ENCODE measurements at regions not wholly inside any gene's neighbourhood (a gene's known extent, or its start where the extent isn't known, plus 50 kb on each side); places are given as distances from the start of the nearest gene placed in this dataset.

DNA sequence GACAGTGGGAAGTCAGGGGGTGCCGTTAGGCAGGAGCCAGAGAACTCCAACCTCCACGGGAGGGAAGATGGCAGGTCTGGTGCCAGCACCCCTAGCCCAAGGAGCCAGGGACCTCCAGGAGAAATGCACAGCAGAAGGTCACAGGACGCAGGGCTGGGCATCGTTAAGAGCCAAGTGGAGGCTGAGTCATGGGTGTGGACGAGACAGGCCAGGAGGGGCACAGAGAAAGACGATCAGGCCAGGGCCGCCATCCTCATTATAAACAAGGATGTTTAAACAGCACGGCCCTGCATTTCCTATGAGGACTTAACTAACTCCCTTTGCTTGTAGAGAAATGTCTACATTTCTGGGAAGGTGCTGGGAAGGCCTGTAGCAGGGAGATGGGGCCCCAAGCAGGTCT, 77.9 kb upstream of the FZD10 start:
- H2AFZ ChIP-seq (ENCODE audit: low read depth, low read length), result no peak overlapping the region
- TF ChIP-seq SMC3 (conservative IDR thresholded peaks at IDR 0.05; ENCODE audit: poor library complexity) (no peak), EZH2 (IDR thresholded peaks at IDR 0.05; ENCODE audit: borderline replicate concordance, insufficient read depth, low read length, poor library complexity, severe bottlenecking) (no peak), MXI1 (conservative IDR thresholded peaks at IDR 0.05; ENCODE audit: poor library complexity, severe bottlenecking) (no peak), REST (IDR thresholded peaks at IDR 0.05; ENCODE audit: borderline replicate concordance) (no peak), POLR2AphosphoS5 (IDR thresholded peaks at IDR 0.05) (no peak), EP300 (conservative IDR thresholded peaks at IDR 0.05; ENCODE audit: poor library complexity, severe bottlenecking) (no peak), CTCF (IDR thresholded peaks at IDR 0.05; ENCODE audit: poor library complexity, severe bottlenecking) (no peak), TAF1 (IDR thresholded peaks at IDR 0.05; ENCODE audit: low read depth) (no peak), RAD21 (conservative IDR thresholded peaks at IDR 0.05) (no peak)

DNA sequence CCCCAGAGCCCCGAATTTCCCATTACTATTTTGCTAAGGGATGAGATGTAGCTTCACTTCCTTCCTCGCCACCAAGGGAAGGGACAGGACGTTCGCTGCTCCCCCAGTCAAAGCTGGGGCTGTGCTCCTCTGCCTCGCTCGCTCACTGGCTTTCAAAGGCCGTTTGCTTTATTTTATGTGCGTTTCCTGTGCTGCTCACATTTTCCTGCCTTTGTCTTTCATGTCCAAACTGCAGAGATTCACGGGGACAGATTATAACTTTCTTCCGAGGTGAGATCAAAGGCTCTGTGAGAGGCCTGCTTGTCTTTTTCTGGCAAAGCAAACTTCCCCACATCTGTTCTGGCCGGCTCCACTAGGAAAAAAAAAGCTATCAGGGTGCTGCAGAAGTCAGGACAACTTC, 76.0 kb upstream of the FZD10 start:
- TF ChIP-seq SMC3 (conservative IDR thresholded peaks at IDR 0.05; ENCODE audit: poor library complexity), result no peak
- TF ChIP-seq RAD21 (conservative IDR thresholded peaks at IDR 0.05), result no peak
- no peak for TF ChIP-seq REST (IDR thresholded peaks at IDR 0.05; ENCODE audit: borderline replicate concordance)
- TF ChIP-seq TAF1 (IDR thresholded peaks at IDR 0.05; ENCODE audit: low read depth), result no peak
- no peak for TF ChIP-seq CTCF (IDR thresholded peaks at IDR 0.05; ENCODE audit: poor library complexity, severe bottlenecking)
- TF ChIP-seq MXI1 (conservative IDR thresholded peaks at IDR 0.05; ENCODE audit: poor library complexity, severe bottlenecking), result no peak
- no peak for TF ChIP-seq EZH2 (IDR thresholded peaks at IDR 0.05; ENCODE audit: borderline replicate concordance, insufficient read depth, low read length, poor library complexity, severe bottlenecking)
- no peak for TF ChIP-seq POLR2AphosphoS5 (IDR thresholded peaks at IDR 0.05)
- TF ChIP-seq EP300 (conservative IDR thresholded peaks at IDR 0.05; ENCODE audit: poor library complexity, severe bottlenecking), result no peak
- no peak overlapping the region for H3K4me3 ChIP-seq (ENCODE audit: low read length)
- H3K27me3 ChIP-seq (ENCODE audit: insufficient read depth, low read depth, low read length), result no peaks in the 10 kb centered on the region
- no peak overlapping the region for H3K27ac ChIP-seq (ENCODE audit: low read length)
- H3K9ac ChIP-seq (ENCODE audit: low read length), result no peak overlapping the region
- no peak overlapping the region for H2AFZ ChIP-seq (ENCODE audit: low read depth, low read length)
- H3K79me2 ChIP-seq (replicated peaks; ENCODE audit: insufficient read depth, low read length), result no peaks in the 10 kb centered on the region
- no peaks in the 10 kb centered on the region for H3K9me2 ChIP-seq (ENCODE audit: insufficient read depth, low read length)
- no peaks in the 10 kb centered on the region for H3F3A ChIP-seq (ENCODE audit: insufficient read depth, low read length, poor library complexity, severe bottlenecking)
- no peak overlapping the region for H3K4me2 ChIP-seq (ENCODE audit: low read length)
- H3K9me3 ChIP-seq (ENCODE audit: low read length), result no peaks in the 10 kb centered on the region
- no peaks in the 10 kb centered on the region for H4K20me1 ChIP-seq (ENCODE audit: insufficient read depth)
- no peaks in the 10 kb centered on the region for H3K36me3 ChIP-seq (ENCODE audit: insufficient read depth, low read length)

More for the DNA sequence above, 77.9 kb upstream of the FZD10 start:
- Histone ChIP-seq H3K27me3 (ENCODE audit: insufficient read depth, low read depth, low read length) (no peaks in the 10 kb centered on the region), H3K9ac (ENCODE audit: low read length) (no peak overlapping the region), H3K27ac (ENCODE audit: low read length) (no peak overlapping the region), H3K9me3 (ENCODE audit: low read length) (no peaks in the 10 kb centered on the region), H3K4me2 (ENCODE audit: low read length) (no peak overlapping the region), H3F3A (ENCODE audit: insufficient read depth, low read length, poor library complexity, severe bottlenecking) (no peaks in the 10 kb centered on the region), H4K20me1 (ENCODE audit: insufficient read depth) (no peaks in the 10 kb centered on the region), H3K36me3 (ENCODE audit: insufficient read depth, low read length) (no peaks in the 10 kb centered on the region), H3K79me2 (replicated peaks; ENCODE audit: insufficient read depth, low read length) (no peaks in the 10 kb centered on the region), H3K4me3 (ENCODE audit: low read length) (no peak overlapping the region), H3K9me2 (ENCODE audit: insufficient read depth, low read length) (no peaks in the 10 kb centered on the region)

All from neural cell (in vitro differentiated cells).